22Rv1 (cell line): ENCODE measurements at regions not wholly inside any gene's neighbourhood (a gene's known extent, or its start where the extent isn't known, plus 50 kb on each side); places are given as distances from the start of the nearest gene placed in this dataset.

ENCODE experiments used
- CTCF ChIP-seq: fragments of 450-650 bp; IDR thresholded peaks from 2 replicates; pipeline ENCODE4 v1.5.1; 2017; ENCODE audit warnings: mild to moderate bottlenecking
- ZFX ChIP-seq: fragments of 450-650 bp; IDR thresholded peaks from 2 replicates; pipeline ENCODE4 v1.6.1; 2017; ENCODE audit warnings: antibody characterized with exemption, borderline replicate concordance

GRCh38 chr17:14776791-14777190, 475.9 kb downstream of the HS3ST3B1 start:
- TF ChIP-seq CTCF (no peak), ZFX (no peak)
